Panc1 (cell line): ENCODE measurements at regions not wholly inside any gene's neighbourhood (a gene's known extent, or its start where the extent isn't known, plus 50 kb on each side); places are given as distances from the start of the nearest gene placed in this dataset.
"Not testable (repeated sequence)": the region's sequence is repeated elsewhere in the genome, so short reads cannot be mapped to it uniquely, and the experiment has no call there.

Experiments
- ATAC-seq: fragments of 200-7000 bp; cut with Tn5 transposase; 2 replicates; pipeline ENCODE4 v1.9.1; 2020; ENCODE audit warnings: mild to moderate bottlenecking, moderate library complexity
- BruUV-seq: library from RNA; stranded (reverse); fragments of 400-500 nt; replicated peaks from 2 replicates; lab custom pipeline; 2021; lab: Mats Ljungman, UMichigan
- CTCF ChIA-PET: fragments of 300-600 bp; sonication (Branson Sonifier 250); formaldehyde crosslinking; loops from one replicate; lab custom pipeline; 2022; ENCODE audit warnings: antibody characterized with exemption; lab: Charles Lee
- POLR2A ChIA-PET: fragments of 300-600 bp; sonication (Branson Sonifier 250); formaldehyde crosslinking; loops from one replicate; lab custom pipeline; 2022; ENCODE audit warnings: antibody characterized with exemption; lab: Charles Lee
- DNase-seq: peaks from one replicate; pipeline ENCODE4 v3.0.0-alpha.2; 2010; ENCODE audit warnings: low read depth, low spot score
- H3K27ac ChIP-seq: 2 replicates; pipeline ENCODE4 v1.5.1; 2011; ENCODE audit warnings: mild to moderate bottlenecking, low read length, inconsistent platforms
- H3K27me3 ChIP-seq: fragments of 200-500 bp; sonication (Bioruptor generic); 2 replicates; pipeline ENCODE4 v1.6.0; 2014; ENCODE audit warnings: low read length, inconsistent platforms; ENCODE audit not compliant: control insufficient read depth, insufficient read depth
- H3K36me3 ChIP-seq: fragments of 200-500 bp; sonication (Bioruptor generic); 2 replicates; pipeline ENCODE4 v1.5.1; 2014; ENCODE audit warnings: inconsistent platforms, mild to moderate bottlenecking, low read length, moderate library complexity; ENCODE audit not compliant: control insufficient read depth, insufficient read depth
- H3K4me1 ChIP-seq: 2 replicates; pipeline ENCODE4 v1.5.1; 2011; ENCODE audit warnings: inconsistent platforms, mild to moderate bottlenecking, low read length, moderate library complexity; ENCODE audit not compliant: control insufficient read depth, insufficient read depth
- H3K4me3 ChIP-seq, 2 experiments: 2 replicates each; pipeline ENCODE4 v1.5.1; 2011 to 2012; ENCODE audit warnings: low read depth in 2 of 2, low read length in 2 of 2, mild to moderate bottlenecking in 2 of 2, inconsistent platforms in 1 of 2, moderate library complexity in 1 of 2
- H3K9me3 ChIP-seq: fragments of 200-500 bp; sonication (Bioruptor generic); 2 replicates; pipeline ENCODE4 v1.5.1; 2014; ENCODE audit warnings: low read depth, mild to moderate bottlenecking, inconsistent platforms, low read length, moderate library complexity; ENCODE audit not compliant: control insufficient read depth, insufficient read depth
- POLR2AphosphoS5 ChIP-seq: IDR thresholded peaks from 2 replicates; pipeline ENCODE4 v1.6.1; 2012; ENCODE audit warnings: mild to moderate bottlenecking, low read depth, low read length, moderate library complexity
- SIN3A ChIP-seq: IDR thresholded peaks from 2 replicates; pipeline ENCODE4 v1.6.1; 2012; ENCODE audit warnings: low read depth, mild to moderate bottlenecking, low read length, moderate library complexity, borderline replicate concordance; ENCODE audit not compliant: insufficient read depth
- TCF7L2 ChIP-seq: IDR thresholded peaks from 2 replicates; pipeline ENCODE4 v1.6.1; 2011; ENCODE audit warnings: mild to moderate bottlenecking, low read depth, low read length, inconsistent platforms
- in situ Hi-C: cut with HindIII; loops from 2 replicates; pipeline ENCODE4 v1.10.0; 2016; ENCODE audit warnings: low sequenced_read_pairs, low pct_unique_long_range_greater_than_20kb
- intact Hi-C: fragments of 100-400 bp; cut with micrococcal nuclease; formaldehyde crosslinking; loops from one replicate; pipeline ENCODE4 v1.10.0; 2022; ENCODE audit not compliant: unreplicated experiment
- TF ChIP-seq, protein P1 (sequence below), 2 experiments: IDR thresholded peaks; 2 replicates each; pipeline ENCODE4 v1.6.1; 2011 to 2012; ENCODE audit warnings: low read depth in 2 of 2, control low read depth in 1 of 2, low read length in 1 of 2, mild to moderate bottlenecking in 1 of 2, moderate library complexity in 1 of 2; ENCODE audit not compliant: insufficient read depth in 1 of 2
- TF ChIP-seq, protein P2 (sequence below): fragments of 450-650 bp; IDR thresholded peaks from 2 replicates; pipeline ENCODE4 v1.5.1; 2017; ENCODE audit warnings: mild to moderate bottlenecking

DNA sequence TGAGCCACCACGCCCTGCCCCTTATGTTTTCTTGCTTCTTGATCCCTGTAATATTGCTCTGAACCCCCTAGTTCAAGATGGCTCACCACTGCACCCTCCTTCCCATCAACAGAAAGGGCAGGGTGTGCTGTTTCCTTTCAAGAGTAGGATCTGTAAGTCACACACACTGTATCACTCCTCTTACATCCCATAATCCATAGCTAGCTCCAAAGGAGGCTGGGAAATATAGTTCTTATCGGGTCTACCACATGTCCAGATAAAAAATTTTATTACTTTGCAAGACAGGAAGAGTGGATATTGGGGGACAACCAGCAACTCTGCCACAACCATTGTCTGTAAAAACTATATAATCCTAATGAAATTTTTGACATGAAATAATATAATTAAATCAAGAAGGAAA, 79.6 kb downstream of the C9orf50 start:
- in situ Hi-C loops (no loop called here), intact Hi-C loops (no loop called here)
- TF ChIP-seq SIN3A (no peak), POLR2AphosphoS5 (no peak), TCF7L2 (no peak)
- TF ChIP-seq, protein P1, sequence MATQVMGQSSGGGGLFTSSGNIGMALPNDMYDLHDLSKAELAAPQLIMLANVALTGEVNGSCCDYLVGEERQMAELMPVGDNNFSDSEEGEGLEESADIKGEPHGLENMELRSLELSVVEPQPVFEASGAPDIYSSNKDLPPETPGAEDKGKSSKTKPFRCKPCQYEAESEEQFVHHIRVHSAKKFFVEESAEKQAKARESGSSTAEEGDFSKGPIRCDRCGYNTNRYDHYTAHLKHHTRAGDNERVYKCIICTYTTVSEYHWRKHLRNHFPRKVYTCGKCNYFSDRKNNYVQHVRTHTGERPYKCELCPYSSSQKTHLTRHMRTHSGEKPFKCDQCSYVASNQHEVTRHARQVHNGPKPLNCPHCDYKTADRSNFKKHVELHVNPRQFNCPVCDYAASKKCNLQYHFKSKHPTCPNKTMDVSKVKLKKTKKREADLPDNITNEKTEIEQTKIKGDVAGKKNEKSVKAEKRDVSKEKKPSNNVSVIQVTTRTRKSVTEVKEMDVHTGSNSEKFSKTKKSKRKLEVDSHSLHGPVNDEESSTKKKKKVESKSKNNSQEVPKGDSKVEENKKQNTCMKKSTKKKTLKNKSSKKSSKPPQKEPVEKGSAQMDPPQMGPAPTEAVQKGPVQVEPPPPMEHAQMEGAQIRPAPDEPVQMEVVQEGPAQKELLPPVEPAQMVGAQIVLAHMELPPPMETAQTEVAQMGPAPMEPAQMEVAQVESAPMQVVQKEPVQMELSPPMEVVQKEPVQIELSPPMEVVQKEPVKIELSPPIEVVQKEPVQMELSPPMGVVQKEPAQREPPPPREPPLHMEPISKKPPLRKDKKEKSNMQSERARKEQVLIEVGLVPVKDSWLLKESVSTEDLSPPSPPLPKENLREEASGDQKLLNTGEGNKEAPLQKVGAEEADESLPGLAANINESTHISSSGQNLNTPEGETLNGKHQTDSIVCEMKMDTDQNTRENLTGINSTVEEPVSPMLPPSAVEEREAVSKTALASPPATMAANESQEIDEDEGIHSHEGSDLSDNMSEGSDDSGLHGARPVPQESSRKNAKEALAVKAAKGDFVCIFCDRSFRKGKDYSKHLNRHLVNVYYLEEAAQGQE (IDR thresholded peaks at IDR 0.05; ENCODE audit: insufficient read depth in 1 of 2, low read depth in 2 of 2, low read length in 1 of 2), result no peak
- TF ChIP-seq, protein P2, sequence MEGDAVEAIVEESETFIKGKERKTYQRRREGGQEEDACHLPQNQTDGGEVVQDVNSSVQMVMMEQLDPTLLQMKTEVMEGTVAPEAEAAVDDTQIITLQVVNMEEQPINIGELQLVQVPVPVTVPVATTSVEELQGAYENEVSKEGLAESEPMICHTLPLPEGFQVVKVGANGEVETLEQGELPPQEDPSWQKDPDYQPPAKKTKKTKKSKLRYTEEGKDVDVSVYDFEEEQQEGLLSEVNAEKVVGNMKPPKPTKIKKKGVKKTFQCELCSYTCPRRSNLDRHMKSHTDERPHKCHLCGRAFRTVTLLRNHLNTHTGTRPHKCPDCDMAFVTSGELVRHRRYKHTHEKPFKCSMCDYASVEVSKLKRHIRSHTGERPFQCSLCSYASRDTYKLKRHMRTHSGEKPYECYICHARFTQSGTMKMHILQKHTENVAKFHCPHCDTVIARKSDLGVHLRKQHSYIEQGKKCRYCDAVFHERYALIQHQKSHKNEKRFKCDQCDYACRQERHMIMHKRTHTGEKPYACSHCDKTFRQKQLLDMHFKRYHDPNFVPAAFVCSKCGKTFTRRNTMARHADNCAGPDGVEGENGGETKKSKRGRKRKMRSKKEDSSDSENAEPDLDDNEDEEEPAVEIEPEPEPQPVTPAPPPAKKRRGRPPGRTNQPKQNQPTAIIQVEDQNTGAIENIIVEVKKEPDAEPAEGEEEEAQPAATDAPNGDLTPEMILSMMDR, result no peak
- Histone ChIP-seq H3K4me1 (no peaks in the 10 kb centered on the region), H3K9me3 (no peaks in the 10 kb centered on the region), H3K27ac (no peak overlapping the region), H3K4me3 (no peak overlapping the region), H3K36me3 (no peaks in the 10 kb centered on the region), H3K27me3 (no peaks in the 10 kb centered on the region)
- no TSS peak for BruUV-seq
- DNase-seq (no peak), ATAC-seq (no peak)
- ChIA-PET POLR2A (no interaction called here), CTCF (no interaction called here)

DNA sequence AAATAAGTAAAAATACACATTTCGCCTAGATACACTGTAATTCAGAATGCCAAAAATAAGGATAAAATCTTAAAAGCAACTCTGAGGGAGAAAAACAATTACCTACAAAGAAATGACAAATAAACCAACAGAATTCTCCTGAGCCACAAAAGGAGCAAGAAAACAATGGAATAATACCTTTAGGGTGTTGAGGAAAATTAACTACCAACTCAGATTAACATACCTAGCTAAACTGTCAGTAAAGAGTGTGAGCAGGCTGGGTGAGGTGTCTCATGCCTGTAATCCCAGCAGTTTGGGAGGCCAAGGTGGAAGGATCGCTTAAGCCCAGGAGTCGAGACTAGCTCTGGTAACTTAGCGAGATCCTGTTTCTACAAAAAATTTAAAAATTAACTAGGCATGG, 81.5 kb downstream of the C9orf50 start:
- DNase-seq (no peak), ATAC-seq (no peak)
- H3K4me1 ChIP-seq, result no peaks in the 10 kb centered on the region
- no peaks in the 10 kb centered on the region for H3K36me3 ChIP-seq
- no peak overlapping the region for H3K27ac ChIP-seq
- CTCF ChIA-PET, result no interaction called here
- H3K9me3 ChIP-seq, result no peaks in the 10 kb centered on the region
- no TSS peak for BruUV-seq
- in situ Hi-C loops (no loop called here), intact Hi-C loops (no loop called here)
- no peak overlapping the region for H3K4me3 ChIP-seq
- TF ChIP-seq TCF7L2, result no peak
- TF ChIP-seq, protein P2, result no peak
- no peak for TF ChIP-seq SIN3A
- TF ChIP-seq, protein P1 (IDR thresholded peaks at IDR 0.05; ENCODE audit: insufficient read depth in 1 of 2, low read depth in 2 of 2, low read length in 1 of 2), result no peak
- no peak for TF ChIP-seq POLR2AphosphoS5
- no peaks in the 10 kb centered on the region for H3K27me3 ChIP-seq
- POLR2A ChIA-PET, result no interaction called here

DNA sequence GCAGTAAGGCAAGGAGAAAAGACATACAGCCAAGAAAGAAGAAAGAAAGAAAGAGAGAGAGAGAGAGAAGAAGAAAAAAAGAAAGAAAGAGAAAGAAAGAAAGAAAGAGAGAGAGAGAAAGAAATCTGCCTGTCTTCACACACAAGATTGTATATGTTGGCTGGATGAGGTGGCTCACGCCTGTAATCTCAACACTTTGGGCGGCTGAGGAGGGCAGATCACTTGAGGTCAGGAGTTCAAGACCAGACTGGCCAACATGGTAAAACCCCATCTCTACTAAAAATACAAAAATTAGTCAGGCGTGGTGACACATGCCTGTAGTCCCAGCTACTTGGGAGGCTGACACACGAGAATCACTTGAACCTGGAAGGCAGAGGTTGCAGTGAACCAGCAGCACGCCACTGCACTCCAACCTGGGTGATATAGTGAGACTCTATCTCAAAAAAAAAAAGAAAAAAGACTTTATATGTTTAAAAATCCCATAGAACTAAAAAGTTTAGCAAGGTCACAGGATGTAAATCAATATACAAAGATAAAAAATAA, 89.0 kb downstream of the C9orf50 start:
- intact Hi-C loops, in situ Hi-C loops: not testable (repeated sequence)

DNA sequence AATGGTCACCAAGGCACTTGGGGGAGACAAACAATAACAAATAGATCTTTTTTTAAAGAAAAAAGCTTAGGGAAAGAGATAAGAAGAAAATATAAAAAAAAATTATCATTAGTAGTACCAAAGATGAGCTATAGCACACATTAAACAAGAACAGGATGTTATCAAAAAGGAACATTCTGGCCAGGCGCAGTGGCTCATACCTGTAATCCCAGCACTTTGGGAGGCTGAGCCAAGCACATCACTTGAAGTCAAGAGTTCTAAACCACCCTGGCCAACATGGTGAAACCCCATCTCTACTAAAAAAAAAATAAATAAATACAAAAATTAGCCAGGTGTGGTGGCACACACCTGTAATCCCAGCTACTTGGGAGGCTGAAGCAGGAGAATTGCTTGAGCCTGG, 92.9 kb downstream of the C9orf50 start:
- in situ Hi-C loops, H3K4me1 ChIP-seq, H3K9me3 ChIP-seq, H3K36me3 ChIP-seq, BruUV-seq, H3K27me3 ChIP-seq, POLR2A ChIA-PET, ATAC-seq, intact Hi-C loops, H3K4me3 ChIP-seq, DNase-seq, CTCF ChIA-PET, H3K27ac ChIP-seq: not testable (repeated sequence)

More for the DNA sequence above, 89.0 kb downstream of the C9orf50 start:
- DNase-seq, H3K4me3 ChIP-seq, POLR2A ChIA-PET, H3K27me3 ChIP-seq, ATAC-seq, H3K4me1 ChIP-seq, H3K27ac ChIP-seq, H3K36me3 ChIP-seq, CTCF ChIA-PET, H3K9me3 ChIP-seq, BruUV-seq: not testable (repeated sequence)
